HG03196 (cell line): ENCODE measurements at regions not wholly inside any gene's neighbourhood (a gene's known extent, or its start where the extent isn't known, plus 50 kb on each side); places are given as distances from the start of the nearest gene placed in this dataset.
A peak's percentile ranks its signal among the peaks of the same experiment; 100 is the strongest.
"Not testable (repeated sequence)": the region's sequence is repeated elsewhere in the genome, so short reads cannot be mapped to it uniquely, and the experiment has no call there.

Experiments used
- ATAC-seq: cut with Tn5 transposase; IDR thresholded peaks from one replicate; pipeline ENCODE4 v1.9.1; 2021; ENCODE audit not compliant: unreplicated experiment

GRCh38 chr11:96447208-96448110 is 57.6 kb downstream of the JRKL start:
- no peak for ATAC-seq

GRCh38 chr11:96448225-96448624 is 58.4 kb downstream of the JRKL start:
- ATAC-seq: no peak

GRCh38 chr11:96456111-96456510 is 66.3 kb downstream of the JRKL start:
- ATAC-seq: no peak

GRCh38 chr11:96459751-96460150 is 69.9 kb downstream of the JRKL start:
- ATAC-seq: no peak

- ATAC-seq: no peak
Measured at GRCh38 chr11:96461871-96462270, 72.1 kb downstream of the JRKL start.

GRCh38 chr11:96464700-96465307 is 75.0 kb downstream of the JRKL start:
- ATAC-seq: peak; percentile 74

- no peak for ATAC-seq
Measured at GRCh38 chr11:96465512-96465911, 75.7 kb downstream of the JRKL start.

GRCh38 chr11:96466607-96467006 is 76.8 kb downstream of the JRKL start:
- no peak for ATAC-seq

GRCh38 chr11:96469776-96470175 is 80.0 kb downstream of the JRKL start:
- no peak for ATAC-seq

- no peak for ATAC-seq
Measured at GRCh38 chr11:96470521-96470920, 80.7 kb downstream of the JRKL start.

GRCh38 chr11:96472085-96472484 is 82.3 kb downstream of the JRKL start:
- no peak for ATAC-seq

- no peak for ATAC-seq
Measured at GRCh38 chr11:96474263-96474662, 84.5 kb downstream of the JRKL start.

GRCh38 chr11:96481204-96481603 is 91.4 kb downstream of the JRKL start:
- ATAC-seq: no peak

GRCh38 chr11:96481771-96482170 is 92.0 kb downstream of the JRKL start:
- no peak for ATAC-seq

- no peak for ATAC-seq
Measured at GRCh38 chr11:96482193-96482592, 92.4 kb downstream of the JRKL start.

- ATAC-seq: no peak
Measured at GRCh38 chr11:96483374-96483955, 93.7 kb downstream of the JRKL start.

GRCh38 chr11:96484361-96484760 is 94.5 kb downstream of the JRKL start:
- no peak for ATAC-seq

GRCh38 chr11:96486890-96487611 is 97.2 kb downstream of the JRKL start:
- no peak for ATAC-seq

- ATAC-seq: not testable (repeated sequence)
Measured at GRCh38 chr11:96488911-96489310, 99.1 kb downstream of the JRKL start.

- no peak for ATAC-seq
Measured at GRCh38 chr11:96500440-96500839, 110.6 kb downstream of the JRKL start.

GRCh38 chr11:96506041-96506440 is 116.2 kb downstream of the JRKL start:
- no peak for ATAC-seq
